ENCODE measurements at regions not wholly inside any gene's neighbourhood (a gene's known extent, or its start where the extent isn't known, plus 50 kb on each side); places are given as distances from the start of the nearest gene placed in this dataset.
"Not testable (repeated sequence)": the region's sequence is repeated elsewhere in the genome, so short reads cannot be mapped to it uniquely, and the experiment has no call there.

GRCh38 chr3:106345353-106346027, 476.7 kb upstream of the CBLB start:
- H3K4me1 Mint-ChIP-seq, result peaks cover 9% of the 10 kb centered on the region
- no peaks in the 10 kb centered on the region for H3K36me3 Mint-ChIP-seq
- no peaks in the 10 kb centered on the region for H3K27me3 Mint-ChIP-seq
- no peaks in the 10 kb centered on the region for H3K9me3 Mint-ChIP-seq
- no peak overlapping the region for H3K4me3 Mint-ChIP-seq
- no peak for ATAC-seq
- no peak overlapping the region for H3K27ac Mint-ChIP-seq

GRCh38 chr3:106347350-106347749, 478.5 kb upstream of the CBLB start:
- H3K36me3 Mint-ChIP-seq, result no peaks in the 10 kb centered on the region
- H3K4me1 Mint-ChIP-seq, result peaks cover 13% of the 10 kb centered on the region
- no peak overlapping the region for H3K27ac Mint-ChIP-seq
- H3K27me3 Mint-ChIP-seq, result no peaks in the 10 kb centered on the region
- ATAC-seq, result no peak
- peaks cover 3% of the 10 kb centered on the region for H3K9me3 Mint-ChIP-seq
- no peak overlapping the region for H3K4me3 Mint-ChIP-seq

- Mint-ChIP-seq H3K27ac (no peak overlapping the region), H3K4me1 (peaks cover 16% of the 10 kb centered on the region), H3K27me3 (no peaks in the 10 kb centered on the region), H3K9me3 (peaks cover 4% of the 10 kb centered on the region), H3K36me3 (no peaks in the 10 kb centered on the region), H3K4me3 (no peak overlapping the region)
- no peak for ATAC-seq
Observed at GRCh38 chr3:106348139-106348690, 479.4 kb upstream of the CBLB start.

- ATAC-seq, result no peak
- H3K27ac Mint-ChIP-seq, result no peak overlapping the region
Observed at GRCh38 chr3:106349191-106349881, 480.5 kb upstream of the CBLB start.

GRCh38 chr3:106355873-106356272, 487.1 kb upstream of the CBLB start:
- H3K27ac Mint-ChIP-seq, result no peak overlapping the region
- ATAC-seq, result no peak

More at GRCh38 chr3:106349191-106349881, 480.5 kb upstream of the CBLB start:
- no peak overlapping the region for H3K4me3 Mint-ChIP-seq
- no peaks in the 10 kb centered on the region for H3K36me3 Mint-ChIP-seq
- no peaks in the 10 kb centered on the region for H3K27me3 Mint-ChIP-seq
- H3K4me1 Mint-ChIP-seq, result peaks cover 16% of the 10 kb centered on the region
- peaks cover 4% of the 10 kb centered on the region for H3K9me3 Mint-ChIP-seq

GRCh38 chr3:106359692-106360091, 490.9 kb upstream of the CBLB start:
- peaks cover under 1% of the 10 kb centered on the region for H3K4me1 Mint-ChIP-seq
- no peak overlapping the region for H3K4me3 Mint-ChIP-seq
- H3K27me3 Mint-ChIP-seq, result no peaks in the 10 kb centered on the region
- peaks cover 5% of the 10 kb centered on the region for H3K36me3 Mint-ChIP-seq
- H3K27ac Mint-ChIP-seq, result no peak overlapping the region
- peaks cover 6% of the 10 kb centered on the region for H3K9me3 Mint-ChIP-seq
- no peak for ATAC-seq

More at GRCh38 chr3:106355873-106356272, 487.1 kb upstream of the CBLB start:
- peaks cover 7% of the 10 kb centered on the region for H3K4me1 Mint-ChIP-seq
- H3K36me3 Mint-ChIP-seq, result no peaks in the 10 kb centered on the region
- H3K4me3 Mint-ChIP-seq, result no peak overlapping the region
- H3K27me3 Mint-ChIP-seq, result no peaks in the 10 kb centered on the region
- peaks cover 7% of the 10 kb centered on the region for H3K9me3 Mint-ChIP-seq

GRCh38 chr3:106360901-106361300, 492.1 kb upstream of the CBLB start:
- not testable (repeated sequence) for H3K4me3 Mint-ChIP-seq, H3K27ac Mint-ChIP-seq, H3K9me3 Mint-ChIP-seq, H3K36me3 Mint-ChIP-seq, H3K27me3 Mint-ChIP-seq, ATAC-seq
- peaks cover 10% of the 10 kb centered on the region for H3K4me1 Mint-ChIP-seq

GRCh38 chr3:106364477-106364876, 495.7 kb upstream of the CBLB start:
- peaks cover 5% of the 10 kb centered on the region for H3K9me3 Mint-ChIP-seq
- no peaks in the 10 kb centered on the region for H3K27me3 Mint-ChIP-seq
- no peak for ATAC-seq
- peaks cover 10% of the 10 kb centered on the region for H3K4me1 Mint-ChIP-seq
- H3K4me3 Mint-ChIP-seq, result no peak overlapping the region
- H3K36me3 Mint-ChIP-seq, result peaks cover 5% of the 10 kb centered on the region
- no peak overlapping the region for H3K27ac Mint-ChIP-seq

GRCh38 chr3:106365061-106365691, 496.4 kb upstream of the CBLB start:
- no peak for ATAC-seq
- H3K27ac Mint-ChIP-seq, result no peak overlapping the region
- H3K4me1 Mint-ChIP-seq, result peaks cover 10% of the 10 kb centered on the region
- no peak overlapping the region for H3K4me3 Mint-ChIP-seq
- peaks cover 3% of the 10 kb centered on the region for H3K9me3 Mint-ChIP-seq
- peaks cover 5% of the 10 kb centered on the region for H3K36me3 Mint-ChIP-seq
- no peaks in the 10 kb centered on the region for H3K27me3 Mint-ChIP-seq

GRCh38 chr3:106366352-106366751, 497.5 kb upstream of the CBLB start:
- Mint-ChIP-seq H3K4me1 (peaks cover 10% of the 10 kb centered on the region), H3K27ac (no peak overlapping the region), H3K4me3 (no peak overlapping the region), H3K27me3 (no peaks in the 10 kb centered on the region), H3K36me3 (peaks cover 5% of the 10 kb centered on the region), H3K9me3 (peaks cover 3% of the 10 kb centered on the region)
- ATAC-seq, result no peak

- Mint-ChIP-seq H3K27ac (no peak overlapping the region), H3K4me3 (no peak overlapping the region), H3K36me3 (no peaks in the 10 kb centered on the region), H3K9me3 (no peaks in the 10 kb centered on the region), H3K27me3 (no peaks in the 10 kb centered on the region), H3K4me1 (peaks cover 10% of the 10 kb centered on the region)
- ATAC-seq, result no peak
Observed at GRCh38 chr3:106367496-106367895, 498.7 kb upstream of the CBLB start.

- no peak overlapping the region for H3K4me3 Mint-ChIP-seq
- no peaks in the 10 kb centered on the region for H3K27me3 Mint-ChIP-seq
- no peaks in the 10 kb centered on the region for H3K9me3 Mint-ChIP-seq
- ATAC-seq, result no peak
- H3K4me1 Mint-ChIP-seq, result no peaks in the 10 kb centered on the region
- H3K36me3 Mint-ChIP-seq, result no peaks in the 10 kb centered on the region
- no peak overlapping the region for H3K27ac Mint-ChIP-seq
Observed at GRCh38 chr3:106371221-106371970, 502.6 kb upstream of the CBLB start.

- Mint-ChIP-seq H3K4me3 (no peak overlapping the region), H3K9me3 (no peaks in the 10 kb centered on the region), H3K4me1 (no peaks in the 10 kb centered on the region), H3K27me3 (no peaks in the 10 kb centered on the region), H3K36me3 (no peaks in the 10 kb centered on the region), H3K27ac (no peak overlapping the region)
- no peak for ATAC-seq
Observed at GRCh38 chr3:106371971-106372805, 503.4 kb upstream of the CBLB start.

- ATAC-seq, result no peak
- Mint-ChIP-seq H3K4me3 (no peak overlapping the region), H3K4me1 (no peaks in the 10 kb centered on the region), H3K9me3 (no peaks in the 10 kb centered on the region), H3K36me3 (no peaks in the 10 kb centered on the region), H3K27ac (no peak overlapping the region), H3K27me3 (no peaks in the 10 kb centered on the region)
Observed at GRCh38 chr3:106372806-106373190, 504.0 kb upstream of the CBLB start.
